ENCODE measurements at regions not wholly inside any gene's neighbourhood (a gene's known extent, or its start where the extent isn't known, plus 50 kb on each side); places are given as distances from the start of the nearest gene placed in this dataset.

- no peak for TF ChIP-seq CTCF (IDR thresholded peaks at IDR 0.05 in 2 of 3, conservative IDR thresholded peaks at IDR 0.05 in 1 of 3; ENCODE audit: borderline replicate concordance in 1 of 3, insufficient read depth in 1 of 3, low read depth in 2 of 3, low read length in 2 of 3)
- no peak for TF ChIP-seq YY1 (IDR thresholded peaks at IDR 0.05; ENCODE audit: extremely low read depth, insufficient replicate concordance, low read depth, low read length)
- no peak for TF ChIP-seq TCF7L2 (IDR thresholded peaks at IDR 0.05; ENCODE audit: borderline replicate concordance, extremely low read depth, insufficient read depth, insufficient read length)
- TF ChIP-seq RAD21 (IDR thresholded peaks at IDR 0.05; ENCODE audit: low read depth), result no peak
Observed at GRCh38 chr11:30110691-30111090, 93.9 kb upstream of the KCNA4 start.

All from HCT116 (cell line).